ENCODE measurements at regions not wholly inside any gene's neighbourhood (a gene's known extent, or its start where the extent isn't known, plus 50 kb on each side); places are given as distances from the start of the nearest gene placed in this dataset.

- no peak for TF ChIP-seq CTCF (IDR thresholded peaks at IDR 0.05; ENCODE audit: insufficient read depth, low read length, poor library complexity, severe bottlenecking)
- H3K27me3 ChIP-seq (ENCODE audit: control insufficient read depth, insufficient read depth, low read length): no peaks in the 10 kb centered on the region
- no peak overlapping the region for H3K4me3 ChIP-seq (ENCODE audit: low read depth, low read length)
- DNase-seq (ENCODE audit: low read depth): no peak
- no peaks in the 10 kb centered on the region for H3K36me3 ChIP-seq (ENCODE audit: control insufficient read depth, insufficient read depth, low read length)
Observed at GRCh38 chr12:62163368-62163767, 96.8 kb upstream of the USP15 start.

GRCh38 chr12:62164036-62164435 is 96.2 kb upstream of the USP15 start:
- TF ChIP-seq CTCF (IDR thresholded peaks at IDR 0.05; ENCODE audit: insufficient read depth, low read length, poor library complexity, severe bottlenecking): no peak
- Histone ChIP-seq H3K27me3 (ENCODE audit: control insufficient read depth, insufficient read depth, low read length) (no peaks in the 10 kb centered on the region), H3K36me3 (ENCODE audit: control insufficient read depth, insufficient read depth, low read length) (no peaks in the 10 kb centered on the region), H3K4me3 (ENCODE audit: low read depth, low read length) (no peak overlapping the region)
- DNase-seq (ENCODE audit: low read depth): no peak

GRCh38 chr12:62166525-62166924 is 93.7 kb upstream of the USP15 start:
- Histone ChIP-seq H3K27me3 (ENCODE audit: control insufficient read depth, insufficient read depth, low read length) (no peaks in the 10 kb centered on the region), H3K4me3 (ENCODE audit: low read depth, low read length) (no peak overlapping the region), H3K36me3 (ENCODE audit: control insufficient read depth, insufficient read depth, low read length) (no peaks in the 10 kb centered on the region)
- no peak for TF ChIP-seq CTCF (IDR thresholded peaks at IDR 0.05; ENCODE audit: insufficient read depth, low read length, poor library complexity, severe bottlenecking)
- no peak for DNase-seq (ENCODE audit: low read depth)

- Histone ChIP-seq H3K36me3 (ENCODE audit: control insufficient read depth, insufficient read depth, low read length) (no peaks in the 10 kb centered on the region), H3K4me3 (ENCODE audit: low read depth, low read length) (no peak overlapping the region), H3K27me3 (ENCODE audit: control insufficient read depth, insufficient read depth, low read length) (no peaks in the 10 kb centered on the region)
- no peak for DNase-seq (ENCODE audit: low read depth)
- no peak for TF ChIP-seq CTCF (IDR thresholded peaks at IDR 0.05; ENCODE audit: insufficient read depth, low read length, poor library complexity, severe bottlenecking)
Observed at GRCh38 chr12:62168411-62168810, 91.8 kb upstream of the USP15 start.

- DNase-seq (ENCODE audit: low read depth): no peak
- H3K4me3 ChIP-seq (ENCODE audit: low read depth, low read length): no peak overlapping the region
- TF ChIP-seq CTCF (IDR thresholded peaks at IDR 0.05; ENCODE audit: insufficient read depth, low read length, poor library complexity, severe bottlenecking): no peak
Observed at GRCh38 chr12:62170241-62170640, 90.0 kb upstream of the USP15 start.

GRCh38 chr12:62190689-62191490 is 69.3 kb upstream of the USP15 start:
- DNase-seq (ENCODE audit: low read depth): no peak
- Histone ChIP-seq H3K27me3 (ENCODE audit: control insufficient read depth, insufficient read depth, low read length) (peaks cover 28% of the 10 kb centered on the region), H3K4me3 (ENCODE audit: low read depth, low read length) (peak overlapping the region; percentile 4)

More at GRCh38 chr12:62170241-62170640, 90.0 kb upstream of the USP15 start:
- Histone ChIP-seq H3K36me3 (ENCODE audit: control insufficient read depth, insufficient read depth, low read length) (no peaks in the 10 kb centered on the region), H3K27me3 (ENCODE audit: control insufficient read depth, insufficient read depth, low read length) (no peaks in the 10 kb centered on the region)

More at GRCh38 chr12:62190689-62191490, 69.3 kb upstream of the USP15 start:
- no peaks in the 10 kb centered on the region for H3K36me3 ChIP-seq (ENCODE audit: control insufficient read depth, insufficient read depth, low read length)
- TF ChIP-seq CTCF (IDR thresholded peaks at IDR 0.05; ENCODE audit: insufficient read depth, low read length, poor library complexity, severe bottlenecking): no peak

Measured in kidney epithelial cell (primary cell).